Keratinocyte (primary cell): ENCODE measurements at regions not wholly inside any gene's neighbourhood (a gene's known extent, or its start where the extent isn't known, plus 50 kb on each side); places are given as distances from the start of the nearest gene placed in this dataset.
A peak's percentile ranks its signal among the peaks of the same experiment; 100 is the strongest.

ENCODE experiments used
- DNase-seq: peaks from one replicate; pipeline ENCODE4 v3.0.0-alpha.2; 2011; ENCODE audit warnings: low read depth, missing footprints, low spot score
- FAIRE-seq: peaks from 2 replicates; lab custom pipeline; 2011; peaks lifted over from hg19 to GRCh38; lab: Jason Lieb, UNC
- H2AFZ ChIP-seq: 2 replicates; pipeline ENCODE4 v1.6.0; 2012; ENCODE audit warnings: low read length, control low read depth, inconsistent platforms; ENCODE audit not compliant: control insufficient read depth
- H3K27ac ChIP-seq: 2 replicates; pipeline ENCODE4 v1.5.1; 2011; ENCODE audit warnings: low read length; ENCODE audit not compliant: control insufficient read depth, insufficient read depth
- H3K27me3 ChIP-seq: 3 replicates; pipeline ENCODE4 v1.6.0; 2011; ENCODE audit warnings: low read length; ENCODE audit not compliant: control insufficient read depth, insufficient read depth; ENCODE audit errors: extremely low read depth
- H3K36me3 ChIP-seq, 2 experiments: 2 replicates in 1 of 2; 3 replicates in 1 of 2; pipeline ENCODE4 v1.5.1; 2011; ENCODE audit warnings: low read length in 2 of 2, mild to moderate bottlenecking in 1 of 2; ENCODE audit not compliant: control insufficient read depth in 2 of 2, insufficient read depth in 2 of 2; ENCODE audit errors: extremely low read depth in 1 of 2
- H3K4me1 ChIP-seq: 3 replicates; pipeline ENCODE4 v1.5.1; 2011; ENCODE audit warnings: low read length; ENCODE audit not compliant: control insufficient read depth, insufficient read depth; ENCODE audit errors: extremely low read depth
- H3K4me2 ChIP-seq: 3 replicates; pipeline ENCODE4 v1.6.0; 2011; ENCODE audit warnings: low read depth, low read length; ENCODE audit not compliant: control insufficient read depth, insufficient read depth; ENCODE audit errors: extremely low read depth
- H3K4me3 ChIP-seq, 3 experiments: fragments of 200-600 bp in 1 of 3; sonication (generic) in 1 of 3; 2 replicates in 2 of 3; 3 replicates in 1 of 3; pipeline ENCODE4 v1.5.1; 2011 to 2016; ENCODE audit warnings: low read length in 3 of 3, mild to moderate bottlenecking in 3 of 3, control low read depth in 2 of 3, inconsistent platforms in 1 of 3, low read depth in 1 of 3, mixed read lengths in 1 of 3, mixed run types in 1 of 3, moderate library complexity in 1 of 3; ENCODE audit not compliant: control insufficient read depth in 2 of 3, insufficient read depth in 2 of 3; ENCODE audit errors: extremely low read depth in 1 of 3
- H3K79me2 ChIP-seq: 2 replicates; pipeline ENCODE4 v1.6.0; 2012; ENCODE audit warnings: low read length; ENCODE audit not compliant: control insufficient read depth, insufficient read depth
- H3K9ac ChIP-seq: 3 replicates; pipeline ENCODE4 v1.6.0; 2011; ENCODE audit warnings: low read length; ENCODE audit not compliant: control insufficient read depth, insufficient read depth; ENCODE audit errors: extremely low read depth
- H3K9me1 ChIP-seq: 3 replicates; pipeline ENCODE4 v1.6.0; 2011; ENCODE audit warnings: low read length; ENCODE audit not compliant: control insufficient read depth, insufficient read depth; ENCODE audit errors: extremely low read depth
- H3K9me3 ChIP-seq: 2 replicates; pipeline ENCODE4 v1.5.1; 2012; ENCODE audit warnings: low read depth, low read length; ENCODE audit not compliant: control insufficient read depth
- H4K20me1 ChIP-seq: 3 replicates; pipeline ENCODE4 v1.6.0; 2011; ENCODE audit warnings: low read length; ENCODE audit not compliant: control insufficient read depth, insufficient read depth; ENCODE audit errors: extremely low read depth
- CTCF ChIP-seq, 3 experiments: IDR thresholded peaks in 1 of 3; conservative IDR thresholded peaks in 1 of 3; optimal IDR thresholded peaks in 1 of 3; 2 replicates in 2 of 3; 3 replicates in 1 of 3; pipeline versions ENCODE3 to v1.5.1; 2011; ENCODE audit warnings: low read length in 3 of 3, mild to moderate bottlenecking in 3 of 3, moderate library complexity in 2 of 3, control low read depth in 1 of 3, inconsistent platforms in 1 of 3; ENCODE audit not compliant: insufficient read depth in 2 of 3; ENCODE audit errors: extremely low read depth in 1 of 3
- EZH2 ChIP-seq: IDR thresholded peaks from one replicate; pipeline ENCODE4 v1.6.1; 2012; ENCODE audit warnings: inconsistent platforms, mild to moderate bottlenecking, low read length, moderate library complexity
- dilution Hi-C: fragments of 300-500 bp; cut with MboI; formaldehyde crosslinking; loops from one replicate; pipeline ENCODE4 v1.7.0; 2020; ENCODE audit warnings: low sequenced_read_pairs; ENCODE audit not compliant: extremely low pct_ligation_motif_present

- H3K9me1 ChIP-seq: no peaks in the 10 kb centered on the region
- no peaks in the 10 kb centered on the region for H3K36me3 ChIP-seq
- H3K27ac ChIP-seq: no peak overlapping the region
- peak; percentile 38 for DNase-seq
- H3K4me3 ChIP-seq: no peak overlapping the region
- FAIRE-seq: no peak
- no peaks in the 10 kb centered on the region for H3K27me3 ChIP-seq
- H3K9me3 ChIP-seq: no peaks in the 10 kb centered on the region
- no peaks in the 10 kb centered on the region for H4K20me1 ChIP-seq
- no peaks in the 10 kb centered on the region for H3K79me2 ChIP-seq
- H3K4me2 ChIP-seq: peak overlapping the region; percentile 18
- no peak overlapping the region for H3K9ac ChIP-seq
- TF ChIP-seq CTCF (optimal IDR thresholded peaks at IDR 0.05 in 1 of 3, IDR thresholded peaks at IDR 0.05 in 1 of 3, conservative IDR thresholded peaks at IDR 0.05 in 1 of 3; ENCODE audit: extremely low read depth in 1 of 3, insufficient read depth in 2 of 3, low read length in 3 of 3) (no peak), EZH2 (no peak)
- peaks cover 37% of the 10 kb centered on the region for H3K4me1 ChIP-seq
- dilution Hi-C loops: no loop called here
- no peak overlapping the region for H2AFZ ChIP-seq
Observed at GRCh38 chr6:140040396-140040795, 665.9 kb upstream of the CITED2 start.

GRCh38 chr6:140039364-140039763 lies 664.9 kb upstream of the CITED2 start:
- FAIRE-seq: no peak
- H3K4me1 ChIP-seq: peaks cover 29% of the 10 kb centered on the region
- H3K27me3 ChIP-seq: no peaks in the 10 kb centered on the region
- no peaks in the 10 kb centered on the region for H3K79me2 ChIP-seq
- DNase-seq: no peak
- H3K9me3 ChIP-seq: no peaks in the 10 kb centered on the region
- TF ChIP-seq EZH2 (no peak), CTCF (optimal IDR thresholded peaks at IDR 0.05 in 1 of 3, IDR thresholded peaks at IDR 0.05 in 1 of 3, conservative IDR thresholded peaks at IDR 0.05 in 1 of 3; ENCODE audit: extremely low read depth in 1 of 3, insufficient read depth in 2 of 3, low read length in 3 of 3) (no peak)
- no peak overlapping the region for H3K9ac ChIP-seq
- H3K27ac ChIP-seq: no peak overlapping the region
- no peak overlapping the region for H2AFZ ChIP-seq
- no peaks in the 10 kb centered on the region for H3K36me3 ChIP-seq
- no peak overlapping the region for H3K4me3 ChIP-seq
- H4K20me1 ChIP-seq: no peaks in the 10 kb centered on the region
- dilution Hi-C loops: no loop called here
- H3K4me2 ChIP-seq: no peak overlapping the region
- H3K9me1 ChIP-seq: no peaks in the 10 kb centered on the region
